Anterior cingulate cortex (tissue), 58 donors: ENCODE measurements at regions not wholly inside any gene's neighbourhood (a gene's known extent, or its start where the extent isn't known, plus 50 kb on each side); places are given as distances from the start of the nearest gene placed in this dataset.

Source experiments
- DNase-seq, 58 donors: peaks; one replicate each; lab custom pipeline; 2025; lab: John Stamatoyannopoulos, UW

DNA sequence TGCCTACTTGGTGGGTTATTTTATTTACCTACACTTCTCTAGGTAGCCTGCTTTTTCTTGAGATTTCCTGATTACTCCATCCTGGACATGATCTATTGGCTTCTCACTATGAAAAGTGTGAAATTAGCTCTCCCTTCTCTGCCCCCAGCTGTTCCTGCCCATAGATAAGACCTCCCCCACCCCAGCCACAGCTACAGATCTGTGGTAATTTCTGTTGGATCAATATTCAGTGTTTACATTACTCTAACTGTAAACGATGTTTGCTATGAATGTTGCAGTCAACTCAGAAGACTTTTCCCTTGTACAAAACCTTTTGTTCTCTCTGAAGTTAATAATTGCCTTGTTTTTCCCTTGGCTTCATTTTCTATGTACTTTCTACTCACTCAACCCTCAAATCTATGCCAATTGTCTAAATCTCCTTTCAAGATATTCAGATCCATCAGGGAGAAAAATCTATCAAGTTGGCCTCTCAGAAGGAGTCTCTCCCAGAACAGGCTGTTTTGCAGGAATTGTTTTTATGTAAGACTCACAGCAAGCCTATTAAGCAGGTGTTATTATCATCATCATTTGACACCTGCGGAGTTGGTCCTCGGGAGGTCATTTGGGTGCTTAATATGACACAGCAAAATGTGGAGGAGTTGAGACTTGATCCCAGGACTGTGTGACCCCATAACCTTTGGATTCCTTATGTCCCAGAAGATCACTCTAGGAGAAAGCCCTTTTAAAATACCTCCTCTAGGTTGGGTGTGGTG is 227.4 kb downstream of the SUDS3 start:
- no peak for DNase-seq

DNA sequence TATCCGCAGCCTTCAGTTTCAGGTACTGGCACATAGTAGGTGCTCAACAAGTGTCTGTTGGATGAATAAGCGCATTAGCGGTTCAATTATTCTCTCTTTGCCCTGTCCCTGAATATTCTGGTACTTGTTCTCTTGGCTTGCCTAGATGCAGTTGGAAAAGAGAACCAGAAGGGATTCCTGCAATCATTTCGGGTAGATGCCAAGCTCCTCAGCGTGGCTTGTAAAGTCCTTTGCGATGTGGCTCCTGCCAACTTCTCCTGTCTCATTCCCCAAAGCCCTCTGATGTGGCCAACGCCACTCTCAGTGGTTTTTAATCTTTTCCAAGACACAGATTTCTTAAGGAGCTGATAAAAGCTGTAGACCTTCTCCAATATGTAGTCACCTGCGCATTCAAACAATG is 230.3 kb downstream of the SUDS3 start:
- DNase-seq = no peak

DNA sequence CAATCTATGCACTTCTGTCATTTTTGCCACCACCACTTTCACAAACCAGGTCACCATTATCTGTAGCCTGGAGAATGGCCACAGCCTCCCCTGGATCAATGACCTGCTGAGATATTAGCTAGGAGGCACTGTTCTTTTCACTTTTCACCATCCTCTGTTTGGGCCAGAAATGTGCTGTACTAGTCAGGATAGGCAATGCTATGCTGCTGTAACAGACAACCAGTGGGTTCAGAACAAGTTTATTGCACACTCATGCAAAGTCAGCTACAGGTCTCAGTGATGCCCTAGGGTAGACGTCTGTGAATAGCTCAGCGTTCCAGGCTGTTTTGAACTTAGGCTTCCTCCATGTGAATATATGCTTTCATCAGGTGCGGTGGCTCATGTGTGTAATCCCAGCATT is 231.5 kb downstream of the SUDS3 start:
- DNase-seq = no peak

DNA sequence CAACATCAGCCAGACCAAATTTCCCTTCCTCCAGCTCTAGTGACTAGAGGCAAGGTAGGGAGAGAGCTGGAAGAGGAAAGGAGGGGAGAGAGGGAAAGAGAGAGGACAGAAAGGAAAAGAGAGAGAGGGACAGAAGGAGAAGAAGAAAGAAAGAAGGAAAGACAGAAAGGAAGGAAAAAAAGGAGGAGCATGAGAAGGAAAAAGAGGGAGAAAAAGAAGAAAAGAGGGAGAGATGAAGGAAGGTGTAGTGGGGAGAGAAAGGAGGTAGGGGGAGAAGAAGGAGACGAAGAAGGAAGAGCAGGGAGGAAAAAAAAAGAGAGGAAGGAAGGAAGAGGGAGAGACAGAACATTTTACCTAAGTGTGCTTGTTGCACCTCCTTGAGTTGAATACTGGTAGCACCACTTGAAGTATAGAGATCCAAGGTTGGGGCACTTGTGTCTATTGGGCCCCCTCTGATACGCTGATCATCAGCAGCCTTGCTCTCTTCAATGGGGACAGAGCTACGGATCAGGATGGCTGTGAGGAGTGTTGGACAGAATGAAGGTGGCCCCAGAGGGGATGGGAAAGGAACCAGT is 232.5 kb downstream of the SUDS3 start:
- DNase-seq = no peak

DNA sequence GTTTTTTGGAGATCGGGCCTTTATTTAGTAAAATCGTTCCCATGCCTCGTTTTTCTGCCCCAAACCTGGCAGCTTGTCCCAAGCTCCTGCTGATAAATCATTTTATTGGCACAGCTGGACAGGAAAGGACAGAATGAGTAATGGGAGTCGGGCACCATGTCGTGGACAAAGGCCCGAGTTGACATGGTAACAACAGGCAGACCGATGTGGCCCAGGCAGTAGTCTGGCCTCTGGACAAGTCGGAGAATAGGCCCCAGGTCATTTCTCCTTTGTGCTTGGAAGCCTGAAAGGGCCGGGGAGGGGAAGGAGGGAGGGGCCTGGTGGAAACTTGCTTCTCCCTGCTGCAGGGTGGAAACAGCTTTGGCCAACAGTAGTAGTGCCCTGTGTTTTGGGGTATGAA is 234.9 kb downstream of the SUDS3 start:
- DNase-seq = peak in 18 of 58 donors; percentile 1 to 66 (median 10)

DNA sequence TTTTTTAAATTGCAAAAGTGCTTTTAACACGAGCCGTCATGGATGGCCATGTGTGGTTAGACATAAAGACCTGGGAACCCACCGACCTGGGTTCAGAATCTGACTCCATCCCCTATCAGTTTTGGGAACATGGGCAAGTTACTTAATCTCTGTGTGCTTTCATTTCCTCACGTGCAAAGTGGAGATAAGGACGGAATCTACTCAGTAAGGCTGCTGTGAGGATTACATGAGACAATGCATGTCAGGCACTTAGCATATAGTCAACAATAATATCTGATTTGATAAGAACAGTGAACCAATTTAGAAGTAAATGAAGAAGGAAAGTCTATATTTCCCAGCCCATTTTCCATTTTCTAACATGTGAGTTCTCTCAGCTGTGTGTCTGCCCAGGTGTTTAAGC is 235.4 kb downstream of the SUDS3 start:
- no peak for DNase-seq

DNA sequence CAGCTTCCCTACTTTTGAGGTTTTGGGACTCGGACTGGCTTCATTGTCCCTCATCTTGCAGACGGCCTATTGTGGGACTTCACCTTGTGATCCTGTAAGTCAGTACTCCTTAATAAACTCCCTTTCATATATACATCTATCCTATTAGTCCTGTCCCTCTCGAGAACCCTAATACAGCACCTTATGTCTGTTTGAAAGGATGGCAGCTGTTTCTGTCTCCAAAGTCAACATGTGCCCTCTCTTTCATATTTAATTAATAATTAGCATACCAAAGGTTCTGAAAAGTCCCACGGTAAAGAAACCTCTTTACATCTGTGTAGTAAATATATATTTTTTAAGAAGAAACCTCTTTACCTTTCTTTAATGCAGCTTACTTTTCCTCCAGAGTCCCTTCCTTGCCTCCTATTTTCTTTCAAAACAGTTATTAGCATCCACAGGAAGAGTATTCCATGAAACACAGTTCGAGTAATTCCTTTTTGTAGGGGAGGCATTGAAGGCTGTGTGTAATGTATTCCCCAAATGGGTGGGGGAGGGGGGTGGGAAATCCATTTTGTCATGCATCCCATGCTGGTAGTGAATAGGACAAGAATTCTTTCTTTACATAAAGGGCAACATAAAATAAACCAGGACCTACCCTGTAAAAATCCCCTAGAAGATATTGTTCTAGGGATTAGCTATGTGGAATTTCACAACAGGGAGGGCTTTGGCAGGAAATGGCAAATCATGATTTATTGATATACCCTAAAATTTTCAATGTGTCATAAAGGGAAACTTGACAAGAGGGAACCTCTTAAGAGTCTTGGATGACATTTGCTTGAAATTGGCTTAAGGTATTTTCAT is 241.5 kb downstream of the SUDS3 start:
- no peak for DNase-seq

DNA sequence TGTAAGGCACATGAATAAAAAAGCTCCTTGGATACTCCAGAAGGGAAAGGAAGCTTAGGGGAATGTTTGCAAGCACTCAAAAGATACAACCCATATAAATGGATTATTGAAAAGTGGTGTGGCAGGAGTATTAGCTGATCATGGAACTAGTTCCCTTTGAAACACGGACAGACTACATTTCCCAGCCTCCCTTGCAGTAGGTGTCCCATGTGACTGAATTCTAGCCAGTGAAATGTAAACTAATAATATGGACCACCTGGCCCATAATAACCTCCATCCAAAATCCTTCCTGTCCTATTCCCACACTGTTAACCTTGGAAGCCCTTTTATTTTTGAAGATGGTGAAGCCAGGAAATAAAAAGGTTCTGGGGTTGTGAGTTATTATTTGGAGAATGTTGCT is 242.3 kb downstream of the SUDS3 start:
- no peak for DNase-seq

DNA sequence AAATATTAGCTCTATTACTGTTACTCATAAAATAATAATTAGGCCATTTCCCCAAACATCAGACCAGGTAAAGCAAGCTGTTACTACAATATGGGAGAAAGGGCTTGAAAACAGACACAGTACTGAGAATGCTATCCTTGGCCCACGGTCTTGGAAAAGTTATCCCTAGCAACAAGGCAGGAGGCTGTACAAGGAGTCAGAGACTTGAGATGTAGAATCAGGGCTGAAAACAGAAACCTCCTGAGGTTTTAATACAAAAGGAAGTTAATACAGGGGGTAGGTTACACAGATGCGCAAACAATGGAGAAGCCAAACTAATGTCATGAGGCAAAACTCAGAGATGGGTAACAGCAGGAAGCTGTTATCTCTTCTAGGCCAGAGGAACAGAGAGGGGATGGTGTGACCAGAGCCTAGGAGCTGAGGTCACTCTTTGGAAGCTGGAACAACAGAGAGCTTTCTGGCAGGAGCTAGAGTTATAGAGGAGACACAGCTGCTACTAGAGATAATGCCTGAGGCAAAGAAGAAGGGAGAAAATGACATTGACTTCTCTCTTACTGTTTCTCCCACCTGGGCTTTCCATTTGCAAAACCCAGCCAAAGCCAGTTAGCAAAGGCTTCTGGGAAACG is 248.8 kb downstream of the SUDS3 start:
- DNase-seq = no peak

DNA sequence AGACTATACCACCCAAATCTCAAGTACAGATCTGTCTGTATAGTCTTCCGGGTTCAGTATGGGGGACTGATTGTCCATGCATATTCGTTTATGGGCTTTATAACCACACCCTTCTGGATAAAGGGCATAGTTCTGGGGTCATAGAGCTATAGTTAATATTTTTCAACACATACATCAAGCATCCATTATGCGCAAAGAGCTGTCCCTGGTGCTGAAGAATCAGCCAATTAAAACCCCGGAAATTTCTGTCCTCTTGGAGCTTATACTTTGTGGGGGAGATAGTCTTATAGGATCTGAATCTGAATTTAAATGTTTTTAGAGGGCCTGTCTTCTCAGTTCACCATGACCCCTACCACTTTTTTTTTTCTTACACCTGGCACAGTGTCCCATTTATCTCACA is 256.7 kb downstream of the SUDS3 start:
- no peak for DNase-seq

DNA sequence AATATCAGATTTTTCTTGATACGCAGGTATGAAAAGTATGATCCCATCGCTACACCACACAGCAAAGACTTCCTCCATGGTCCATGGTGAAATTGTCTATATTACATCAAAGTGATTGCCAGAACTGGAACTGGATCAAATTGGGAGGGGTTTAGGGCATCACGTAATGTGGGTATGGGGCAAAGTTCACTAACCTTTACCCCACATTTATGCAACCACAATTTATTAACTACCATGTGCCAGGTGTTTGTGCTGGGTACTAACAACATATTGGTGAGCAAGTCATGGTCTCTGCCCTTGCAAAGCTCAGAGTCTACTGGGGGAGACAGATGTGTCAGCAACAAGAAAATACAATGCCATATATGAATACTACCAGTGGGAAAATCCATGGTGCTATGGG is 258.9 kb downstream of the SUDS3 start:
- no peak for DNase-seq

DNA sequence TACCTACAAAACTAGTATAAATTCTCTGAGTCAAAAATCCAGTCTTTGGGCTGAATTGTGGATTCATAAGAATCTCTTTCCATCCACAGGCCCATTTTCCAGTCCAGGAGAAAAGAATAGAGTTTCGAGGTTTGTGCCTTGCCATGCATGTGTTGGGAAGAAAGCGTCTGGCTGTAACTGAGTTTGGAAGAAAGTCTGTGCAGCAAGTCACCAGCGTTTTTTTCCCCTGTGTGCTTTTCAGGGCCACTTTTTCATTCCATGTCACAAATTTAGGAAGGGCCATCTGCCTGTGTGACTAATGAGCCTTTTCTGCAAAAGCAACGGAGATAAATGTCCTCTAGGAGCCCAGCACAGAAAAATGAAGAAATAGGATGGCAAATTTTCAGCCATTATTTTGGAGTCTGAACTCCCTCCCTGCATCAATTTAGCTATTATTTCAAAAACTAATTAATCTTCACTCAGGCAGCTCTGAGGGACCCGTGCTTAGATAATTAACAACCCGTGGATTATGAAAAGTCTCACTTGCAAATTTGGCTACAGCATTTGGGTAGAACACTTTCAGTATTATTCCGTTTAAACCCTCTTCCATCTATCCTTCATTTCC is 261.5 kb downstream of the SUDS3 start:
- peak in 21 of 58 donors; percentile 0 to 63 (median 9) for DNase-seq

DNA sequence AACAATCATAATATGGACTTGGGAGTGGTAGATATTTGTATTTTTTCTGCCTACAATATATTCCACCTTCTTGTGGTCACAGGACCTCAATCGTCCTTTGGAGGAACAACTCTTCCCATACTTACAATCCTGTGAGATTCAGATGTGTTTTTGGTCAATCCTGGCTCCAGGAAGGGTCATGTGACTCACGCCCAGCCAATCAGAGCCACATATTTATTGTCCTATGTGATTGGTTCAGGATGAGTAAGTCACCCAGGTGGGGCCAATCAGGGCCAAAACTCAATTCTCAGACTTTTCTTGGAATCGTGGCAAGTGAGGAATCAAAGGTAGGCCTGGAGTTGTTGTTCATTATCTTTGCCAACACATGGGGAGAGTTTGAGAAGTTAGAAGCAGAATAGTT is 264.9 kb downstream of the SUDS3 start:
- DNase-seq = no peak

DNA sequence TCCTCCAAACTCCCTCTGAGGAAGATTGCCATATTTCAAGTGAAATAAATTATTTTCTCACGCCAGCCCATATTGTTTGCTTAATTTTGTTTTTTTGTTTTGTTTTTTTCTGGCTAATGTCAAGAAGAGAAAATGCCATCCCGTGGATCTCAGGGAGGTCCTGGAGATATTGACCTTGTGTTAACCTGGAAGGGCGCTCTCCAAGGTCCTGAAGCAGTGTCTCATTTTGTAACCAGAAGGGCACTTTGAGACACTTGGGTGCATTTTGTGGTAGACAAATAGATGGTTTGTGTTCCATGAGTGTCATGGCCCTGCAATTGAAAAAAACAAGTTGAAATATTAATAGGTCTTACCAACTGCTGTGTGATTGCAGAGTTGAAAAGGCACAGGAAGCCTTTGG is 268.9 kb downstream of the SUDS3 start:
- no peak for DNase-seq

DNA sequence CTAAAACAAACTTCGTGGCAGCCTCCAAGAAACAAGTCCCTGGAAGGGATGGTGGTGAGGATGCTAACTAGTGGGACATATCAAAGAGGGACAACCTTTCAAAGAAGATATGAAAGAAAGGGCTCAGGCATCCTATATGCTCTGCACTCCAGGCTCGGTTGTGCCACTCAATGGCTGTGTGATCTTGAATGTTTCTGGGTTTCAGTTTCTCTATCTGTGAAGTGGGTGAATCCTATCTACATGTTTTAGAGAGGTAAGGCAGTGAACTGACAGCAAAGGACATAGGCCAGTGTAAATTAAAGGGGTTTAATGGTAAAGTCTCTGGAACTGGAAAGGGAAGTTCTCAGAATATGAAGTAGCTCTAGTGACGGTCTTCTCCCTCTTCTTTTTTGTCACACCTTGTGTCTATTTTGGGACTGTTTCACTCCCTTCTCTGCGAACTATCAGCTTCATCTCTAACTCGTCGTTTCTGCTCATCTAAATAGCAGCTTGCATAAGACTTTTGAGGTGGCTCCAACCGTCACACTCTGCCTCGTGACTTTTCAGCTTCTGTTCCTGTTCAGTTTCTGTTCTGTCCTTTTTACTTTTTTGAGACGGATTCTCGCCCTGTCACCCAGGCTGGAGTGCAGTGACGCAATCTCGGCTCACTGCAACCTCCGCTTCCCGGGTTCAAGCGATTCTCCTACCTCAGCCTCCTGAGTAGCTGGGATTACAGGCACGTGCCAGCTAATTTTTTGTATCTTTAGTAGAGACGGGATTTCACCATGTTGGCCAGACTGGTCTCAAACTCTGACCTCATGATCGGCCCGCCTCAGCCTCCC is 273.6 kb downstream of the SUDS3 start:
- no peak for DNase-seq

DNA sequence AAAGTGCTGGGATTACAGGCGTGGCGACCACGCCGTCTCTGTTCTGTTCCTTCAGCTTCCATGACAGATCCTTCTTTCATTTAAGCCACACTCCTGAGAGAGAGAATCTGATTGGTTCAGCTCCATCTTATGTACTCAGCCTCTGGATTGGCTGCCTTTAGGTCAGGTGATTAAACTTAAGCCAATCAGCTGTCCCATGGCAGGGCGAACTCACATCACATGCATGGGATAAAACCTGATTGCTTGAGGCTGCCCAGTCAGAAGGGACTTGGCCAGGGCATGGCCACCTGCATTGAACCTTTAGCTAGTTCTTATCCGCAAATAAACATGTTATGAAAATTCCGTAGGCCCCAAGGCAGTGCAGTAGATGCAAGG is 274.2 kb downstream of the SUDS3 start:
- DNase-seq = no peak

DNA sequence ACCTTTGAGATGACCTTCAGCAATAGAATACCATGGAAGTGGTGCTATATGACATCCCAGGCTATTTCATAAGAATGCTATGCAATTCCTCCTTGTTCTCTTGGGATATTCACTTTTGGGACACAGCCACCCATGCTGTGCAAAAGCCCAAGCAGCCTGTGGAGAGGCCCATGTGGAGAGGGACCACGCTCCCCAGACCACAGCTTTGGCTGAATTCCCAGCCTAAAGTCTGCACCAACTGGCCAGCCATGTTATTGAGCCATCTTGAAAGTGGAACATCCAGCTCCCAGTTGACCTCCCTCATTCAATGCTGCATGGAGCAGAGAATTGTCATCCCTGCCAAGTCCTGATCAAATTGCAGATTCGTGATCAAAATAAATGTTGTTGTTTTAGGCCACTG is 275.1 kb downstream of the SUDS3 start:
- no peak for DNase-seq

DNA sequence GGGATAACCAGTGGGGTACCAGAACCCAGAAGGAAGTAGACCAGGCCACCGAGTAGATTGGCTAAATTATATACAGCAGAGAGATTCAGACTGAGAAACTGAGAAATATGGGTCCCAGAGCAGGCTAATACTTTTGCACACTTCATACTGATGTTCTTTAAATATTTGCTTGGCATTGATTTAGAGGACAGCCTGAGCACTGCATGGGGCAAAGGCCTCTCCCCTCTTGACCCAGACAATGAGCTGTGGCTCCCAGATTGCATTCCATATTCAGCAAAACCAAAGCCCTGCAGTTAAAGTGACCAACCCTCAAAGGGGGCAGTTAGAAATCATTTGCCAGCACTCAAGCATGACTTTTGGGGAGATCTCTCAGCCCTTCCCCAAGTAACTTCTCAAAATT is 279.2 kb downstream of the SUDS3 start:
- DNase-seq = no peak

DNA sequence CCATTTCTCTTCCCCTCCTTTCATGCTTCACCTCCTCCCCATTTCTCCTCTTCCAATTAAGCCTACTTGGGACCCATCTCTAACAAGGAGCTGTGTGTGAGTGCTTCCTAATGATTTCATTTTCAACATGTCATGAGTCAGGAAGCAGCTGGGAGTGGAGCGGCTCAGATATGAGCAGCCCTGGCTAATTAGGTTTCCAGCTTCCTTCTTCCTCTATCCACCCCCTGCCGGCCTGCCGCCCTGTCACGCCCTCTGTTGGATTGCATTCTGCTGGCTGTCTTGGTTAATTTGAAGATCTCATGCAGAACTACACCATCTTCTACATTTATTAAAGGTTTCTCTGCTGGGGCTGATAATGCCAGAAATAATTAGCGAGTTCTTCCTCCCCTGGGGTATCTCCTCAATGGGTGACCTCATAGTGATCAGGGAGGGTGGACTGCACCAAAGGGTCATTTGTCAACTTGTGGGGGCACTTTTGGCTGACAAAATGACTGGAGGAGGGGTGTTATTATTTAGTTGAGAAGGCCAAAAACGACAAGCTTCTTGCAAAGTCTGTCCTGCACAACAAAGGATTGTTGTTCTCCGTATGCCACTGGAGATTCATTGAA is 300.9 kb upstream of the SRRM4 start:
- peak in 1 of 58 donors; percentile 3 for DNase-seq

DNA sequence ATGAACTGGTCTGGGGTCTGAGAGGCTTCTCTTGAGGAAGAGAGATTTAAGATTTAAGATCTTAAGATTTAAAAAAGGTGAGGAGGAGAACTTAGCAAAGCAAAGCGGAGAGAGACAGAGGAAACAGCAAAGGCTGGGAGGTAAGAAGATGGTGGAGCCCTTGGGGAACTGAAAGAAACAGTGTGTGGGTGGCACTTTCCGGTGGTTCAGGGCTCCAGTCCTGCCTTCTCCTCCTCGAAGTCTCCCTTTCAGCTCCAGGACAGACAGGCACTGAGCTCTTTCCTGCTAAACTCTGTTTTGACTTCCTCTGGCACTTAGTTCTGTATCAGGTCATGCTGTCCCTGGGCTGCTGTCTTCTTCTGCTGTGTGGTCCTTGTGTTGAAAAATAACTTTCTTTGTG is 298.7 kb upstream of the SRRM4 start:
- no peak for DNase-seq
